Epithelial cell of prostate (primary cell): ENCODE measurements at regions not wholly inside any gene's neighbourhood (a gene's known extent, or its start where the extent isn't known, plus 50 kb on each side); places are given as distances from the start of the nearest gene placed in this dataset.
"Not testable (repeated sequence)": the region's sequence is repeated elsewhere in the genome, so short reads cannot be mapped to it uniquely, and the experiment has no call there.

ENCODE experiments used
- DNase-seq: peaks from one replicate; pipeline ENCODE4 v3.0.0-alpha.2; 2011; ENCODE audit warnings: low read depth, low spot score
- H3K27ac ChIP-seq: fragments of 450-650 bp; 2 replicates; pipeline ENCODE4 v1.5.1; 2017; ENCODE audit warnings: mild to moderate bottlenecking

GRCh38 chr5:15350614-15351013 is 149.4 kb upstream of the FBXL7 start:
- no peak overlapping the region for H3K27ac ChIP-seq
- no peak for DNase-seq

DNA sequence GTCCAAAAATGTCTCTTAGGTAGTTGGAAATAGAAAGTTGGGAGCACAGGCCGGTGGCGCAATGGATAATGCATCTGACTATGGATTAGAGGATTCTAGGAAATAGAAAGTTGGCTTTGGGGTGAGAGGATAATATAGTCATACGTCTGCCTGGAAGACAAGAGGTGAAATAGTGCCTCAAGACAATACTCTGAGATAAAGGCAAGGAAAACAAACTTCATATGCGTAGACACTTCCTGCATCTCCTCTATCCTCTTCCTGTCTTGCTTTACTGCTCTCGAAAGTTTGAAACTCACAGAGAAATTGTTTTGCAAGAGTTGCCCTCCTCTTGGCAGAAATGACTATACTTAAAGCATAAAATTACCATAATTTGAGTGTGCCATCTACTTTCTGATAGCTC is 153.2 kb upstream of the FBXL7 start:
- DNase-seq = no peak
- H3K27ac ChIP-seq = no peak overlapping the region

- no peak overlapping the region for H3K27ac ChIP-seq
- no peak for DNase-seq
These were observed 155.0 kb upstream of the FBXL7 start for GRCh38 chr5:15344954-15345353.

DNA sequence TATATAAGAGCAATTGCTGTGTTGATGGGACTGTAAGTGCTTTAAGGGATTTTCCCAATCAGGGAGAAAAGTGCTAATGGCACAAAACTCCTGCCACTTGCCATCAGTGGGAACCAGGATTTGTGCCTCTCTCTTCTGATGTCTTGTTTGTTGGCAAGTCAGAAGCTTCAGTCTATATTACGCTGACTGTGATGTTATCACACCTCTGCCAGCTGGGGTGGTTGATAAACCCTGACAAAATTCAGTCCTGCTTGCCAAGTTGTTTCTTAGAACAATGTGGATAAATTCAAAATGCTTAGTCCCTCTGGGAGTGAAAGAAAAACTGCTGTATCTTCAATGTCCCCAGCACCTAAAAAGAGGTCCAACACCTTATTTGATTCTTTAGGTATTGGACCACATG is 161.4 kb upstream of the FBXL7 start:
- H3K27ac ChIP-seq = no peak overlapping the region
- DNase-seq = no peak

DNA sequence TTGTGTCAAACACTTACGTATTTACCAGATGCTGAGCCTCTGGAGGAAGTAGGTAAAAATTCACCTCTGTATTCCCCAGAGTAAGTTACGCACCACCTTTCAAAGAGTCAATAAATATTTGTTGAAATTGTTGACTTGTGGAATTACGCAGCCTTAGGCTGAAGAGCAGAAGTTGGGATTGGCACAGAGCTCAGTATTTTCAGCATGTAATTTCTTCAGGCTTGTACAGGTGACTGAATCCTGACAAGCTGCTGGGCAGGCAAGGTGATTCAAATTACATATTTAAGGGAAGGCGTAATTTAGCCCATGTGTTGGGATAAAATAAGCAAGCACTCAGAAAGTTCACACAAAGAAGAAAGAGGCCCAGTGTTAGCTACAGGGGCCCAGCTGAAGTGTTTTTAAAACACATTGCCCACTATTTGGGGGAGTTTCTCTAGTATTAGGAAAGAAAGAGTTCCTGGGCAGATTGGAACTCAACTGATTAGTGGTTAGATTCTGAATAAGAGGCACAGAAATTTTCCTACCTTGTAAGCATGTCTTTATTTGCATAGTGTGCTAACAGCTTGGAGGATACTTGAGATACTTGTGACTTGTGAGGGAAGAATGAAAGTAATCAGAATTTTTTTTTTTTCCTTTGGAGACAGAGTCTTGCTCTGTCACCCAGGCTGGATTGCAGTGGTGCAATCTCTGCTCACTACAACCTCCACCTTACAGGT is 165.3 kb upstream of the FBXL7 start:
- no peak overlapping the region for H3K27ac ChIP-seq
- DNase-seq = no peak

GRCh38 chr5:15333091-15333490 is 166.9 kb upstream of the FBXL7 start:
- DNase-seq = no peak
- no peak overlapping the region for H3K27ac ChIP-seq

GRCh38 chr5:15326932-15327331 is 173.0 kb upstream of the FBXL7 start:
- no peak overlapping the region for H3K27ac ChIP-seq
- no peak for DNase-seq

- DNase-seq = no peak
- no peak overlapping the region for H3K27ac ChIP-seq
These were observed 173.5 kb upstream of the FBXL7 start for GRCh38 chr5:15326471-15326870.

- H3K27ac ChIP-seq = no peak overlapping the region
- DNase-seq = no peak
These were observed 177.6 kb upstream of the FBXL7 start for GRCh38 chr5:15322421-15322820.

GRCh38 chr5:15321776-15322175 is 178.2 kb upstream of the FBXL7 start:
- no peak for DNase-seq
- no peak overlapping the region for H3K27ac ChIP-seq

DNA sequence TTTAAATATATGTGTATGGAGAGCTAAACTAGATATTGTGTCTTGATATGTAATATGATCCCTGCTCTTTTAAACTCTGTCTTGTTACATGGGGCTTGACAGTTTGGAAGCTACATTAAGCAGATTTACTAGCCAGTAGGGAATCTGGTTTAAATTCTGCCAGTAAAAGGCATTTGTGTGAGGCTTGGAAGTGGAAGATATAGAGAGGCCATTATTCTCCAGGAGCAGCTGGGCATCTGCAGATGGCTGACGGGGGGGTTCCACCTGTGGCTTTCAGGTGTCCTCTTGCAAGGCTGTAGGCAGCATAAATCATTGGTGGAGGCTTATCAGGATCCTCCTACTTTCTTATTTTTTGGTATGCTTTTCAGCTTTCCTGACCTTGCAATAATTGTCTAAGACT is 179.1 kb upstream of the FBXL7 start:
- no peak for DNase-seq
- no peak overlapping the region for H3K27ac ChIP-seq

DNA sequence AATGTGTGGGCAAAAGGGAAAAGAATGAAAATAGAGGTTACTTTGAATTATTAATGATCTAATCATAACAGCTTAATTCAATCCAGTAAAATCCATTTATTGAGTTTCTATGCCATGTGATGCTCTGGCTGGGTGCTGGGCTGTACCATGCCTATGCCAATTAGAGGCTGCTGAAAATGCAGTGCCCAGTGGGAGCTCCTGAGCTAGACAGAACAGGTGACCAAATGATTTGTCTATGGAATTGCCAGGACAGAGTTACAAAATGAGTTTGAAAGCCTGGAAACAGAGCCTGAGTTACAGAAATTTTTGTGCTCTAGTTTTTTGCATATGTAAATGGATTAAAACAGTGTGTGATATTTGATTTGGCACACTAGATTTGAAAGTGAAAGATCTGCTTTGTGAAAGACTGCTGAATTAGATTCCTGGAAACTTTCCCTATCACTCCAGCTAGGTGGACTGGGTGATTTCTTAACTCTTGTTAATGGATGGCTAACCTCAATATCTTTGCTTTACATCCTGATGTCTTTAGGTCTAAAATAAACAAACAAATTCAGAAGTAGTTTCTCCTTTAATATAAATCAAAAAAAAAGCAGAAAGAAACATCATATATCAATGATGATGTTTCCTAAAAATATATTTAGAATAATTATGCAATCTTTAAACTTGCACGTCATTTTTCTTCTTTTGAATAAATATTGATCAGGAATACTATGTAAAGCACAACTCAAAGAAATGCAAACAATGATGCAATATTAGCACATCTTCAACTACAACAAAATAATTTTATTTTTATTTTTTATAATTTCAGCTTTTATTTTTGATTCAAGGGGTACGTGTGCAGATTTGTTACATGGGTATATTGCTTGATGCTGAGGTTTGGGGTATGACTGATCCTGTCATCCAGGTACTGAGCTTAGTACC is 194.8 kb upstream of the FBXL7 start:
- H3K27ac ChIP-seq = no peak overlapping the region

GRCh38 chr5:15304066-15304731 is 195.8 kb upstream of the FBXL7 start:
- no peak for DNase-seq
- no peak overlapping the region for H3K27ac ChIP-seq

More for the DNA sequence above, 194.8 kb upstream of the FBXL7 start:
- no peak for DNase-seq

DNA sequence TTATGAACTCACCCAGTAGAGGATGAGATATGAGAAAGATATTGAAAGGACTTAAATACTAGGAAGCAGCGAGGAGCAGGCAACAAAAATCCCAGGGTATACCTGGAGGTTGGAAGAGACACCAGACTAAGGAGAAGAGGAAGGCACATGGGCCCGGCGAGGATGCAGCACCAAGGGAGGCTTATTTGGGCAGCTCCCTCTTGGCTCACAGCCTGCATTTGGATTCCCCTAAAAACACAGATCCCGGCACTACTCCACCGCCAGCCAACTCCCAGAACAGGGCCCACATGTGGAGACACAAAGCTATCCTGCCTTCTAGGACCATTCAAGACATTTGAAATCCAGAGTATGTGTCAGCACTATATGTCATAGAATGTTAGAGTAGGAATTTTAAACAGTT is 199.8 kb upstream of the FBXL7 start:
- DNase-seq = no peak
- no peak overlapping the region for H3K27ac ChIP-seq

- no peak for DNase-seq
- H3K27ac ChIP-seq = no peak overlapping the region
These were observed 209.0 kb upstream of the FBXL7 start for GRCh38 chr5:15290953-15291352.

DNA sequence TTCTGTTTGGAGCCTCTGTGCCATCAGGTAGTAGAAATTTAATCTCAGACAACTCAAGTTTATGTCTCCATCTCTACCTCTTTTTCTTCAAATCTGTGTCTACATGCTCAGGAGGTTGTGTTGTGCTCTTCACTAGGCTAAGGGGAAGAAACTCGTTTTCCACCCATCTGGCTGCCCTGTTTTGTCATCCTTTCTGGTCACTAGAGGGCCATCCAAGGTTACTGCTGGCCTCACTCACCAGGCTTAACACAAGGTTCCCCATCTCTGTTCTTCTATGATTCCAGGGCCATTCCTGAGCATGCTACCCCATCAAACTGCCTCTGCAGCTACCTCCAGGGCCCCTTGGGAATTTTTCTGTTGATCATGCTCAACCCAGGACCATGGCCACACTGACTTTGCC is 213.3 kb upstream of the FBXL7 start:
- DNase-seq = no peak
- no peak overlapping the region for H3K27ac ChIP-seq

DNA sequence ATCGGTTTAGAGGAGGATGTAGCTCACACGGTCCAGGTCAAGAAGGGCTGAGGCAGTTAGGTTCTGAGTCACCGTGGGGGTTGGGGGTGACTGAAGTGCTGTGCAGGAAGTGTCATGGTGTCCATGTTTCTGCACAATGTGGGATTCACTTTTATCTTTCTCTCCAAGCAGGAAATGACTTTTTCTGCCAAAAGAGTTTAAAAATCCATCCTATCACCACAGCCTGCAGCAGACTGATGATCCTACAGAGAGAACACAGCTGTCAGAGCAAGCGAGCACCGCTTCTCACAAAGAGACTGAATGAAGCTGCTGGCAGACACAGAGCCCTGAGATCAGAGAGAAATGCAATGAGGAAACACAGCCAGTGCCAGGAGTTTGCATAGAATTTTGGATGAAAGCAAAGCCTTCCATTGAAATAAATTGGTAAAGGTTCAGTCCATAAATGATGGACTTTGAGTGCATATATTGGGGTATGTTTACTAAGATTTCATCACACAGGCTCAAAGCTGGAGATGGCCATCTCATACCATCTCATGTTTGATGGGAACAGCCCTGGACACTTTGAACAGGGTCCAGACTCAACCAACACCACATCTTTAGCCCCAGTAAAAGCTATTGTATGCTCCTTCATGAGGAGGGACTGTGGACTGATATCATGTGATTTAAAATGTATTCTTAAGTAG is 213.9 kb upstream of the FBXL7 start:
- no peak for DNase-seq
- H3K27ac ChIP-seq = no peak overlapping the region

DNA sequence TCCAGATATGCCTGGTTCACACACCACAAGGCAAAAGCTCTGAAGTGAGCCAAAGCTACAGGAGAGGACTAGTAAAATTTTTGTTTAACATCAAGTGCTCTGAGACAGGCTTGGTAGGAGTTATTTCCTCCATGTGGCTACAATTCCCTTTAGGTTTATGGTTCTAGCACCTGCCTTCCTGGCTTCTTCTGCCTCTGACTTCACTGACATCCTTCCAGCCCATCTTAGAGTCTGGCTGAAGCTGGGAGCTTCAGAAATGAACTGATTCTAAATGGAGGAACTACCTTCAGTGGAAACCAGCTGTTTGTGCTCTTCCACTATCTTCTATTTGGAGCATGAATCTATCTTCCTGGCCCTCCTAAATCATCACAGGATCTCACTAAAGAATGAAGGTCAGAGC is 215.3 kb upstream of the FBXL7 start:
- no peak overlapping the region for H3K27ac ChIP-seq
- no peak for DNase-seq

DNA sequence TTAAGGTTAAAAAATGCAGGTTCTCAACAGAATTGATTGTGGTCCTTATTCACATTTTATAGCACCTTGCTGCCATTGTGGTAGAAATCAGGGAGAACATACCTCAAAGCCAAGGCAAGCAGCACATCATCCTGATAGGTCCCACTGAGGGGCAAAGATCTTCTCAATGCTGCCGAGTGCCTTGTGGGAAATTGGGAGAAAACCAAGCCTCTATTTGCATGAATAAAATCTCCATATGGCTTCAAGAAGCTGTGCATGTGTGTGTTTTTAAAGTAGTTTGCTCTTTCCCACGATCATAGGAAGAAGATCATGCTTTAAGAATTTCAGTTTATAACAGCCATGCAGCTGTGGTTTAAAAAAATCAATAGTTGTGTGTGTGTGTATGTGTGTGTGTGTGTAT is 216.9 kb upstream of the FBXL7 start:
- DNase-seq = no peak
- H3K27ac ChIP-seq = no peak overlapping the region

- H3K27ac ChIP-seq = no peak overlapping the region
- DNase-seq = no peak
These were observed 217.4 kb upstream of the FBXL7 start for GRCh38 chr5:15282611-15283010.

- H3K27ac ChIP-seq, DNase-seq: not testable (repeated sequence)
These were observed 228.4 kb upstream of the FBXL7 start for GRCh38 chr5:15271596-15271995.
